GM12878 (cell line): ENCODE measurements at regions not wholly inside any gene's neighbourhood (a gene's known extent, or its start where the extent isn't known, plus 50 kb on each side); places are given as distances from the start of the nearest gene placed in this dataset.

Experiments
- ATAC-seq: fragments of 200-7000 bp; cut with Tn5 transposase; 3 replicates; pipeline ENCODE4 v1.9.1; 2020; ENCODE audit warnings: mild to moderate bottlenecking, moderate library complexity
- BruUV-seq: library from RNA; stranded (reverse); fragments of 400-500 nt; replicated peaks from 2 replicates; lab custom pipeline; 2021; lab: Mats Ljungman, UMichigan
- CTCF ChIA-PET: fragments of 300-600 bp; sonication (Branson Sonifier 250); formaldehyde crosslinking; extraction: SDS; loops from one replicate; lab custom pipeline; 2021; ENCODE audit warnings: inconsistent platforms; lab: Yijun Ruan, JAX
- POLR2A ChIA-PET: fragments of 350-600 bp; formaldehyde crosslinking; extraction: SDS; loops from one replicate; lab custom pipeline; 2021; ENCODE audit warnings: inconsistent platforms; lab: Charles Lee
- RAD21 ChIA-PET: fragments of 300-600 bp; sonication (Branson Sonifier 250); formaldehyde crosslinking; loops from one replicate; lab custom pipeline; 2023; ENCODE audit warnings: antibody characterized with exemption; ENCODE audit not compliant: unreplicated experiment; lab: Charles Lee
- SMC1A ChIA-PET: fragments of 300-600 bp; sonication (Branson Sonifier 250); formaldehyde crosslinking; loops from one replicate; lab custom pipeline; 2023; ENCODE audit not compliant: unreplicated experiment, uncharacterized antibody; lab: Charles Lee
- DNase-seq: peaks from one replicate; pipeline ENCODE4 v3.0.0-alpha.2; 2011; ENCODE audit warnings: low read depth, low spot score
- FAIRE-seq: peaks from 3 replicates; lab custom pipeline; 2011; peaks lifted over from hg19 to GRCh38; lab: Jason Lieb, UNC
- H2AFZ ChIP-seq: 2 replicates; pipeline ENCODE4 v1.6.0; 2011; ENCODE audit warnings: low read depth, low read length, control low read depth; ENCODE audit not compliant: control insufficient read depth
- H3K27ac ChIP-seq: 2 replicates; pipeline ENCODE4 v1.5.1; 2011; ENCODE audit warnings: control low read depth; ENCODE audit not compliant: control insufficient read depth, insufficient read depth
- H3K27me3 ChIP-seq, 2 experiments: replicated peaks in 1 of 2; 2 replicates each; pipeline versions ENCODE4 v1.6.0 to v1.6.1; 2011; ENCODE audit warnings: low read length in 1 of 2; ENCODE audit not compliant: control insufficient read depth in 2 of 2, insufficient read depth in 2 of 2
- H3K36me3 ChIP-seq, 2 experiments: 2 replicates each; pipeline ENCODE4 v1.5.1; 2011; ENCODE audit warnings: low read length in 1 of 2; ENCODE audit not compliant: control insufficient read depth in 2 of 2, insufficient read depth in 2 of 2
- H3K4me1 ChIP-seq: 2 replicates; pipeline ENCODE4 v1.6.1; 2011; ENCODE audit warnings: mild to moderate bottlenecking, low read length, moderate library complexity, mixed read lengths; ENCODE audit not compliant: control insufficient read depth, insufficient read depth
- H3K4me2 ChIP-seq: 2 replicates; pipeline ENCODE4 v1.6.0; 2011; ENCODE audit warnings: control low read depth; ENCODE audit not compliant: control insufficient read depth, insufficient read depth
- H3K4me3 ChIP-seq: fragments of 200-600 bp; sonication (generic); 2 replicates; pipeline ENCODE4 v1.5.1; 2016
- H3K79me2 ChIP-seq: 2 replicates; pipeline ENCODE4 v1.6.0; 2011; ENCODE audit warnings: low read length; ENCODE audit not compliant: control insufficient read depth, insufficient read depth
- H3K9ac ChIP-seq: 2 replicates; pipeline ENCODE4 v1.8.0; 2011; ENCODE audit warnings: low read length, control low read depth, mixed read lengths; ENCODE audit not compliant: control insufficient read depth, insufficient read depth
- H3K9me3 ChIP-seq: replicated peaks from 3 replicates; pipeline ENCODE4 v1.5.1; 2011; ENCODE audit warnings: mild to moderate bottlenecking, low read length; ENCODE audit not compliant: control insufficient read depth, insufficient read depth
- H4K20me1 ChIP-seq: 2 replicates; pipeline ENCODE4 v1.6.0; 2011; ENCODE audit not compliant: control insufficient read depth, insufficient read depth
- ATF7 ChIP-seq: fragments of 450-650 bp; IDR thresholded peaks from 2 replicates; pipeline ENCODE4 v1.6.1; 2016; ENCODE audit warnings: low read depth, mild to moderate bottlenecking
- HDGF ChIP-seq: fragments of 450-650 bp; IDR thresholded peaks from 2 replicates; pipeline ENCODE4 v1.6.1; 2016; ENCODE audit warnings: antibody characterized with exemption
- MEF2A ChIP-seq: IDR thresholded peaks from 2 replicates; pipeline ENCODE4 v1.6.1; 2011; ENCODE audit warnings: low read depth, mild to moderate bottlenecking, low read length, moderate library complexity; ENCODE audit not compliant: insufficient read depth
- MTA2 ChIP-seq: fragments of 450-650 bp; IDR thresholded peaks from 2 replicates; pipeline ENCODE4 v1.6.1; 2016; ENCODE audit warnings: low read depth, mild to moderate bottlenecking, moderate library complexity
- MTA3 ChIP-seq: IDR thresholded peaks from 2 replicates; pipeline ENCODE4 v1.6.1; 2012; ENCODE audit warnings: low read length, inconsistent platforms, borderline replicate concordance
- PML ChIP-seq: IDR thresholded peaks from 2 replicates; pipeline ENCODE4 v1.6.1; 2012; ENCODE audit warnings: low read length, inconsistent platforms
- RELB ChIP-seq: fragments of 450-650 bp; IDR thresholded peaks from 2 replicates; pipeline ENCODE4 v1.6.1; 2017; ENCODE audit warnings: low read depth, mild to moderate bottlenecking, moderate library complexity
- SPI1 ChIP-seq: IDR thresholded peaks from 2 replicates; pipeline ENCODE4 v1.6.1; 2011; ENCODE audit warnings: low read depth, mild to moderate bottlenecking, low read length, moderate library complexity, borderline replicate concordance; ENCODE audit not compliant: insufficient read depth
- SUZ12 ChIP-seq: fragments of 200-600 bp; sonication (generic); IDR thresholded peaks from one replicate; pipeline ENCODE4 v1.6.1; 2018; ENCODE audit warnings: antibody characterized with exemption, mild to moderate bottlenecking; ENCODE audit not compliant: unreplicated experiment
- ZBTB11 ChIP-seq: fragments of 450-650 bp; formaldehyde crosslinking; IDR thresholded peaks from 2 replicates; pipeline ENCODE4 v1.5.0; 2022; ENCODE audit warnings: mild to moderate bottlenecking, missing genetic modification characterization
- ZBTB33 ChIP-seq: fragments of 450-650 bp; IDR thresholded peaks from 2 replicates; pipeline ENCODE4 v1.6.1; 2017; ENCODE audit warnings: mild to moderate bottlenecking
- WGBS: methylation state at CpG from one replicate; pipeline ENCODE4 v1.1.6; 2016; ENCODE audit warnings: low lambda C conversion rate; ENCODE audit not compliant: insufficient replicate concordance, insufficient coverage; ENCODE audit errors: missing lambda C conversion rate; 5-methylcytosine and 5-hydroxymethylcytosine counted together
- in situ Hi-C: fragments of 300-500 bp; cut with MboI; formaldehyde crosslinking; loops from 9 replicates; pipeline ENCODE4 v1.14.3; 2018; ENCODE audit warnings: mixed read lengths
- intact Hi-C: fragments of 100-400 bp; cut with micrococcal nuclease; formaldehyde crosslinking; loops from one replicate; pipeline ENCODE4 v1.14.2; 2022; ENCODE audit not compliant: unreplicated experiment
- TF ChIP-seq, protein P1 (sequence below): fragments of 450-650 bp; IDR thresholded peaks from 2 replicates; pipeline ENCODE4 v1.6.1; 2017; ENCODE audit warnings: mild to moderate bottlenecking, moderate library complexity

GRCh38 chr4:11618666-11619282, 190.1 kb upstream of the HS3ST1 start:
- H3K79me2 ChIP-seq = no peaks in the 10 kb centered on the region
- no peaks in the 10 kb centered on the region for H3K9me3 ChIP-seq
- no peak for DNase-seq
- POLR2A ChIA-PET = no interaction called here
- H3K27me3 ChIP-seq = no peaks in the 10 kb centered on the region
- CTCF ChIA-PET = interaction anchor here (0.6 kb wide), 1 partner anchor 8 kb away, joined by 4 read pairs; no protein-coding TSS in a partner anchor
- no peak overlapping the region for H3K27ac ChIP-seq
- H4K20me1 ChIP-seq = no peaks in the 10 kb centered on the region
- in situ Hi-C loops (no loop called here), intact Hi-C loops (no loop called here)
- H3K4me3 ChIP-seq = no peak overlapping the region
- RAD21 ChIA-PET = interaction anchor here (1.1 to 1.2 kb wide), 2 partner anchors 28 to 71 kb away, joined by 3 read pairs; no protein-coding TSS in a partner anchor
- ATAC-seq = peak; percentile 57
- no peak overlapping the region for H3K9ac ChIP-seq
- no TSS peak for BruUV-seq
- no peak for FAIRE-seq
- SMC1A ChIA-PET = interaction anchor here (0.5 to 1.2 kb wide), 5 partner anchors 13 to 1075 kb away, joined by 3 read pairs; no protein-coding TSS in a partner anchor
- H3K4me1 ChIP-seq = no peaks in the 10 kb centered on the region
- no peak overlapping the region for H2AFZ ChIP-seq
- no peak overlapping the region for H3K4me2 ChIP-seq
- 0% methylated on average over 2 of the region's 2 CpGs for WGBS
- H3K36me3 ChIP-seq = no peaks in the 10 kb centered on the region
- TF ChIP-seq MTA3 = no peak
- no peak for TF ChIP-seq RELB
- TF ChIP-seq MEF2A = no peak
- no peak for TF ChIP-seq SUZ12
- TF ChIP-seq PML = no peak
- TF ChIP-seq, protein P1, sequence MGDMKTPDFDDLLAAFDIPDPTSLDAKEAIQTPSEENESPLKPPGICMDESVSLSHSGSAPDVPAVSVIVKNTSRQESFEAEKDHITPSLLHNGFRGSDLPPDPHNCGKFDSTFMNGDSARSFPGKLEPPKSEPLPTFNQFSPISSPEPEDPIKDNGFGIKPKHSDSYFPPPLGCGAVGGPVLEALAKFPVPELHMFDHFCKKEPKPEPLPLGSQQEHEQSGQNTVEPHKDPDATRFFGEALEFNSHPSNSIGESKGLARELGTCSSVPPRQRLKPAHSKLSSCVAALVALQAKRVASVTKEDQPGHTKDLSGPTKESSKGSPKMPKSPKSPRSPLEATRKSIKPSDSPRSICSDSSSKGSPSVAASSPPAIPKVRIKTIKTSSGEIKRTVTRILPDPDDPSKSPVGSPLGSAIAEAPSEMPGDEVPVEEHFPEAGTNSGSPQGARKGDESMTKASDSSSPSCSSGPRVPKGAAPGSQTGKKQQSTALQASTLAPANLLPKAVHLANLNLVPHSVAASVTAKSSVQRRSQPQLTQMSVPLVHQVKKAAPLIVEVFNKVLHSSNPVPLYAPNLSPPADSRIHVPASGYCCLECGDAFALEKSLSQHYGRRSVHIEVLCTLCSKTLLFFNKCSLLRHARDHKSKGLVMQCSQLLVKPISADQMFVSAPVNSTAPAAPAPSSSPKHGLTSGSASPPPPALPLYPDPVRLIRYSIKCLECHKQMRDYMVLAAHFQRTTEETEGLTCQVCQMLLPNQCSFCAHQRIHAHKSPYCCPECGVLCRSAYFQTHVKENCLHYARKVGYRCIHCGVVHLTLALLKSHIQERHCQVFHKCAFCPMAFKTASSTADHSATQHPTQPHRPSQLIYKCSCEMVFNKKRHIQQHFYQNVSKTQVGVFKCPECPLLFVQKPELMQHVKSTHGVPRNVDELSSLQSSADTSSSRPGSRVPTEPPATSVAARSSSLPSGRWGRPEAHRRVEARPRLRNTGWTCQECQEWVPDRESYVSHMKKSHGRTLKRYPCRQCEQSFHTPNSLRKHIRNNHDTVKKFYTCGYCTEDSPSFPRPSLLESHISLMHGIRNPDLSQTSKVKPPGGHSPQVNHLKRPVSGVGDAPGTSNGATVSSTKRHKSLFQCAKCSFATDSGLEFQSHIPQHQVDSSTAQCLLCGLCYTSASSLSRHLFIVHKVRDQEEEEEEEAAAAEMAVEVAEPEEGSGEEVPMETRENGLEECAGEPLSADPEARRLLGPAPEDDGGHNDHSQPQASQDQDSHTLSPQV = no peak
- TF ChIP-seq HDGF = no peak
- no peak for TF ChIP-seq ZBTB33
- TF ChIP-seq ATF7 = no peak
- TF ChIP-seq SPI1 = peak; percentile 55; the same call in 1 of the 2 replicates
- TF ChIP-seq ZBTB11 (CRISPR knock-in tag) = no peak
- TF ChIP-seq MTA2 = peak; percentile 53; the same call in 1 of the 2 replicates
